ENCODE measurements at regions not wholly inside any gene's neighbourhood (a gene's known extent, or its start where the extent isn't known, plus 50 kb on each side); places are given as distances from the start of the nearest gene placed in this dataset.

DNA sequence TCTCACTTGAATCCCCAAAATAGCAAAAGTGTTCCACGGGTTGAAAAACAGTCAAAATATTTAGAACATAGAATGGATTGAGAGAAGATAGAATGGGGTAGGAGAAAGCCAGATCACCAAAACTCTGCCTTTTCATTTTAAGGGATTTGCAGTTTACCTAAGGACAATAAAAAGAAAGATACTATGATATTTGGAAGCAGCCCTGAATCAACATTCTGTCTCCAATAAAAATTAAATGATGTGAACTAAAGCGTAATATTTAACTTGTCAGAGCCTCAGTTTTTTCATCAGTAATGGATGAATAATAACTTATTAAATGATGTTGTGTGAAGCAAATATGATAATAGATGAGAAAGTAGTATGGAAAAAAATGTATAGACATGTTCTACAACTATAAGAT lies 100.2 kb upstream of the REG3G start:
- TF ChIP-seq, protein P1, sequence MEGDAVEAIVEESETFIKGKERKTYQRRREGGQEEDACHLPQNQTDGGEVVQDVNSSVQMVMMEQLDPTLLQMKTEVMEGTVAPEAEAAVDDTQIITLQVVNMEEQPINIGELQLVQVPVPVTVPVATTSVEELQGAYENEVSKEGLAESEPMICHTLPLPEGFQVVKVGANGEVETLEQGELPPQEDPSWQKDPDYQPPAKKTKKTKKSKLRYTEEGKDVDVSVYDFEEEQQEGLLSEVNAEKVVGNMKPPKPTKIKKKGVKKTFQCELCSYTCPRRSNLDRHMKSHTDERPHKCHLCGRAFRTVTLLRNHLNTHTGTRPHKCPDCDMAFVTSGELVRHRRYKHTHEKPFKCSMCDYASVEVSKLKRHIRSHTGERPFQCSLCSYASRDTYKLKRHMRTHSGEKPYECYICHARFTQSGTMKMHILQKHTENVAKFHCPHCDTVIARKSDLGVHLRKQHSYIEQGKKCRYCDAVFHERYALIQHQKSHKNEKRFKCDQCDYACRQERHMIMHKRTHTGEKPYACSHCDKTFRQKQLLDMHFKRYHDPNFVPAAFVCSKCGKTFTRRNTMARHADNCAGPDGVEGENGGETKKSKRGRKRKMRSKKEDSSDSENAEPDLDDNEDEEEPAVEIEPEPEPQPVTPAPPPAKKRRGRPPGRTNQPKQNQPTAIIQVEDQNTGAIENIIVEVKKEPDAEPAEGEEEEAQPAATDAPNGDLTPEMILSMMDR (IDR thresholded peaks at IDR 0.05): no peak

DNA sequence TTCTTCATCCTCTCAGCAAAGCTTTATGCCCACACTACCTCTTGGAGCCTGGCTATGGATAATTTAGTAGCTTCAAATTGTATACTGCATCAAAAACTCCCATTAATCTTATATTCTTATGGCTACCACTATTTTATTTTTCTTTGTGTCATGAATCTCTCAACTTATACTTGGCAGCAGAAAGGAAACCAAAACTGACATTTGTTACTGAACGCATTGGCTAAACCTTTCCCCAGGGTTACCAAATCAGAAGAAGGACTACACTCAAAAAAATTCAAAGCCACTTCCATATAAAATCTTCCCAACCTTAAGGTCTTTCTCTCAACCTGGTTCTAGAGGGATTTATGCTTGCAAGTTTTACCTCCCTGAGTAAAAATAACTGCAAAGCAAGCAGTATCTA lies 97.0 kb upstream of the REG3G start:
- TF ChIP-seq, protein P1 (IDR thresholded peaks at IDR 0.05): no peak

DNA sequence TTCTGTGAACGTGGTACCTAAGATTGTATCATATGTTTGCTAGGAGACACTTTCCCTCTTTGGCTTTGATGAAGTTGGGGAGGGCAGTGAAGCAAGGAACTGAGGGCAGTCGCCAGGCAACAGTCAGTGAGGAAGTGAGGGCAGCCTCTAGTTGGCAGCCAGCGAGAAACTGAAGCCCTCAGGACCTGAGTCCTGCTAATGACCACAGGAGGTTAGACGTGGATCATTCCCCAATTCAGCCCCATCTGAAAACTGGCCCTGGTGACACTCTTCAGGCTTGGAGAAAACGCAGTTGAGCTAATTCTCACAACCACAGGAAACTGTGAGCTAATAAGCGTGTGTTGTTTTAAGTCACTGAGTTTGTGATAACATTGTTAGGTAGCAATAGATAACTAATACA lies 84.5 kb upstream of the REG3G start:
- TF ChIP-seq, protein P1 (IDR thresholded peaks at IDR 0.05): no peak

DNA sequence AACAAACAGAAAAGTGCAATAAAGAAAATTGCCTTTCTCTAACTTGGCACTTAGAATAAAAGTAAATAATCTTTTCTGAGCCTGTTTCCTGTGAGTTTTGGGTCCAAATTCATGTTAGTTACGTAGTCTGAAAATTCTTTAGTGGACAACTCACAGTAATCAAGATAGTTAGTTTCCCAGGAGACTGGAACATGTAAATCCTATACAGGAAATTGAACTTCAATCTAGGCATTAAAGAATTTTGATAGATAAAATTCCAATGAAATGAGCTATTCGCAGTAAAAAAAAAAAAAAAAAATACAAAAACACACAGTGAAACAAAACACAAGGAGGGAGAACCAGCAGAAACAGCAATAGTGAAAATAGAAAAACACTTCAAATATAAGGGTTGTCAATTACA lies 83.8 kb upstream of the REG3G start:
- TF ChIP-seq, protein P1 (IDR thresholded peaks at IDR 0.05): no peak

DNA sequence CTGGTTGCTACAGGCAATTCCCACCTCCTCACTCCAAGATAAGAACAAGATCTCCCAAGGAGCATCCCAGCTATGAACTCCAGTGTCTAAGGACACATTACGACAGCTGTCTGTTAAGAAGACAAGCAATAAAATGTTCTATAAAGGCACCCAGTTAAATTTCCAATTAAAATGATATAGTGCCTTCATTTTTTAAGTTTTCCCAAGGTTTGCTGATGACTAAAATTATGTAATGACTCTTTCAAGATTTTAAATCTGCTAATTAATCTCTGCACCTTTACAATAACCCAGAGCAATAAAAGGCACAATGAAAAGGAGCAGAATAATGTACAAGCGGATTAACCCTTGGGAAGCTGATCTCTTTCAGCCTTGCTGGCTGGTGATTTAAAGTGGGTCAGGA lies 61.6 kb upstream of the REG3G start:
- TF ChIP-seq, protein P1 (IDR thresholded peaks at IDR 0.05): no peak

DNA sequence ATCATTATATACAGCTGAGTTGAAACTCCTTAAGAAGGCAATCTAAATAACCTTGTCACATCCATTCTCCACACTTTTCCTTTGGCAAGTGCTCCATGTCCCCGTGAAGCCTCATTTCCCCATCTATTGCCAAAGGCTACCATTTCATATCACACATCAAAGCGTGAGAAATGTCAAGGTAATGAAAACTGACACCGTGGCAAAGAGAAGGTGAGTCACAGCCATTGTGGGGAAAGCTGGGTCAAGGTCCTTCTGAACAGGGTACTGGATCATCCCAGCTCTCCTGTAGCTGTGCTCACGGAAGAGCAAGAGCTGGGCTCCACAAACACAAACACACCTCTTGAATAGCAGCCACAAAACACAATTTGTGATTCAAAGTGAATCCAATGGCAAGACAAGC lies 58.2 kb upstream of the REG3G start:
- TF ChIP-seq, protein P1 (IDR thresholded peaks at IDR 0.05): no peak

DNA sequence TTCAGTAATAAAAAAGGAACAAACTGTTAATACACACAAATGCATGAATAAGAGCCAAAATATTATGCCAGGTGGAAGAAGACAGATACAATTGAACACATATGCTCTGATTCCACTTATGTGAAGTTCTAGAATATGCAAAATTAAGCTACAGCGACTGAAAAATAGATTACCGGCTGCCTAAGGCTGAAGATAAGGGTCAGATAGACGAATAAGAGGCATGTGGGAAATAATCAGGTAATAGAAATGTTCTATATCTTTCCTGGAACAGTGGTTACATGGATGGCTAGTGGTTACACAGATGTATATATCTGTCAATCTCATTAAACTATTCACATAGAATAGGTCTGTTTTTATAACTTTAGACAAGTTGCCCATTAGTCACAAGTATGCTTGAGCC lies 51.9 kb upstream of the REG3G start:
- TF ChIP-seq, protein P1 (IDR thresholded peaks at IDR 0.05): no peak

Measured in LNCAP (cell line).